ENCODE measurements at regions not wholly inside any gene's neighbourhood (a gene's known extent, or its start where the extent isn't known, plus 50 kb on each side); places are given as distances from the start of the nearest gene placed in this dataset.
"Not testable (repeated sequence)": the region's sequence is repeated elsewhere in the genome, so short reads cannot be mapped to it uniquely, and the experiment has no call there.

GRCh38 chr9:135195975-135196374 lies 108.5 kb downstream of the OLFM1 start:
- DNase-seq (ENCODE audit: low spot score), result not testable (repeated sequence)

DNA sequence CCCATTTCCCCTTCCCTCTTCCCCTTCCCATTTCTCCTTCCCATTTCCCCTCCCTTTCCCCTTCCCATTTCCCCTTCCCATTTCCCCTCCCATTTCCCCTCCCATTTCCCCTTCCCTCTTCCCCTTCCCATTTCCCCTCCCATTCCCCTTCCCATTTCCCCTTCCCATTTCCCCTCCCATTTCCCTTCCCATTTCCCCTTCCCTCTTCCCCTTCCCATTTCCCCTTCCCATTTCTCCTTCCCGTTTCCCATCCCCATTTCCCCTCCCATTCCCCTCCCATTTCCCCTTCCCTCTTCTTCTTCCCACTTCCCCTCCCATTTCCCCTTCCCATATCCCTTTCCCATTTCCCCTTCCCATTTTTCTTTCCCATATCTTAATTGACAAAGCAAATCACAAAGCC lies 109.0 kb downstream of the OLFM1 start:
- no peak for DNase-seq (ENCODE audit: low spot score)

GRCh38 chr9:135198144-135198543 lies 110.7 kb downstream of the OLFM1 start:
- no peak for DNase-seq (ENCODE audit: low spot score)

DNA sequence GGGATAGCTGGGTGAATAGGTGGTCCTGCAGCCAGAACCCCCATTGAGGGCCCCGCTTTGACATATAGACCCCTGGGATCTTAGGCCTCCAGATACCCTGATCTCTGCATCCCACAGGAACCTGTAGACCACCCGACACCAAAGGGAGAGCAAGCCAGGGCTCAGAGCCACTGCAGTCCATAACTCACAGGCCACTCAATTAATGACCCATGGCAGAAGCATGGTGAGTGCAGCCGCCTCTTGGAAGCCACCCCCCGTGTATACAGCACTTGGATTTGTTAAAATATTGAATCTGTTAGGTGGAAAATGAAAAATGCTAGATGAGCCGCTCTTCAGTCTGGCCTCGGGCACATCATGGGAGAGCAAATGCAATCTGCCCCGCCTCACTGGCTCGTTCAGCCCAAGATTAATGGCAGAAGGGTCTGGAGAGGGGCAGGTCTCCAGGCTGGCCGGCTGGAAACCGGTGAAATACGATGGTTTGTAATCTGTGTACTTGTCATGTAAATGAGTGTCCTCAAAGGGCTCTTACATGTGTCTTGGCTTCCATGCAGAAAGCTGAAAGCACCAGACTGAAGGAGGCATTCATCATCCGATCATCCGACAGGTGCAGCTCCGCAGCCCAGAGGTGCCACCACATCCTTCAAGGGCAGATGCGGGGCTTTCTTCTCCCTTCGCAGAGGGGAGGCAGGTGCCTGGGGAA lies 111.3 kb downstream of the OLFM1 start:
- no peak for DNase-seq (ENCODE audit: low spot score)

- no peak for DNase-seq (ENCODE audit: low spot score)
Observed at GRCh38 chr9:135199489-135199888, 112.0 kb downstream of the OLFM1 start.

GRCh38 chr9:135201711-135202110 lies 114.2 kb downstream of the OLFM1 start:
- DNase-seq (ENCODE audit: low spot score), result no peak

DNA sequence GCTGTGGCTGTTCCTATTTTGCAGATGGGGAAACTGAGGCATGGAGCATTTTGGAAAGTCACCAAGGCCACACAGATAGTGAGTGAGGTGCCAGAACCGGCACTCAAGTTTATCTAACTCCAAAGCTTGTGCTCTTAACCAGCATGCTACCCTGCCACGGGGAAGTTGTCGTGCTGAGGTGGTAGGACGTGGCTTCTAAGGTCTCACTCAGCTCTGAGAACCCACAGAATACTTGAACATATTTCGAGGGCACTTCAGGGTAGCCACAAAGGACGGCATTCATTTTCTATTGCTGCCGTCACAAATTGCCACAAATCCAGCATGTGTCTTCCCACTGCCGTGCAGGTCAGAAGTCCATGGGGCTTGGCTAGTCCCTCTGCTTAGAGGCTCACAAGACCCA lies 116.7 kb downstream of the OLFM1 start:
- DNase-seq (ENCODE audit: low spot score), result no peak

GRCh38 chr9:135209136-135209535 lies 121.7 kb downstream of the OLFM1 start:
- DNase-seq (ENCODE audit: low spot score), result no peak

DNA sequence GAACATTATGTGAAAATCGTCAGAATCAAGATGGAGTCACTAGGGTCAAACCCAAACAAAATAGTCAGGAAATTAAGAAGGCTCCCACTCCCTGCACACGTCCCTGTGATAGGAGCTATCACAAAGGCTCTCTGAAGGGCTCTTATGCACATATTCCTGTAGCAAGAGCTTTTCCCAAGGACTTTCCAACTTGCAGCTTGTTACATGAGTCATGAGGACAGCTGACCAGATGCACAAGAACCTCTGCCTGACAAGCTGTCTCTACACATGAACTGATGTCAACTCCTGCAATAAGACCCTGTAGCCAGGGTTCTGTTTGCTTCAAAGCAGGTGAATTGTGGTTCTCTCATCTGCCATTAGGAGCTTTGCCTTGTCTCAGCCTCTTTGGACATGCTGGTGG lies 122.4 kb downstream of the OLFM1 start:
- no peak for DNase-seq (ENCODE audit: low spot score)

GRCh38 chr9:135210676-135211523 lies 123.4 kb downstream of the OLFM1 start:
- DNase-seq (ENCODE audit: low spot score), result no peak

- DNase-seq (ENCODE audit: low spot score), result no peak
Observed at GRCh38 chr9:135211524-135211890, 124.0 kb downstream of the OLFM1 start.

DNA sequence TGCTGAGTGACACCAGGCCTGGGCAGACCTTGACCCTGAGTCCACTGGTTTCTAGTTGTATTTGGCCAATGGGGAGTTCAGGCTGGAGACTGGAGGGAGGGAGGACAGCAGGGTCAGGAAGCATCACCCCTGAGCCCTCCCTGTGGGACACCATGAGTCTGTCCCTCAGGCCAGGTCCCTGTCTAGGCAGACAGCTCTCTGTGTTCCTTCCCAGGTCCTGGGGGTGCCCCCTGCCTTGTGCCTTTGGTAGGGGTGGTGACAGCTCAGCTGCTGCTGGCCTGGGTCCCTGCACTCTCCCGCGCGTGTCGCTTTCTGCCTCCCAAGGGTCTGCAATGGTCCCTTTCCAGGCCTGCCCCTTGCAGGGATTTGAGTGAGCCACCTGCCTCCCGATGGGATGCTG lies 125.5 kb downstream of the OLFM1 start:
- DNase-seq (ENCODE audit: low spot score), result no peak

DNA sequence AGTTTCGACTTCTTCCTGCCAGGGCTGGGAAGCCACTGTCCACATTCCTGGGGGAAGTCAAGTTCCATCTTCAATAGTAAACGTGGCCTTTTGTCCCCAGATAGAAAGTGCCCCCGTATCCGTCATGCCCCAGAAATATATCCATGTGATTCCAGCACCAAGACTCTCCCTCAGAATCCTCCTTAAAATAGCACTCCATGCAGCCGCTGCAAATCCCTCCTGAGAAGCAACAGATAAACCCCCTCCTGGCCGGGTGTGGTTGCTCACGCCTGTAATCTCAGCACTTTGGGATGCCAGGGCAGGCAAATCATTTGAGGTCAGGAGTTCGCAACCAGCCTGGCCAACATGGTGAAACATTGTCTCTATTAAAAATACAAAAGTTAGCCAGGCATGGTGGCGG lies 126.1 kb downstream of the OLFM1 start:
- no peak for DNase-seq (ENCODE audit: low spot score)

DNA sequence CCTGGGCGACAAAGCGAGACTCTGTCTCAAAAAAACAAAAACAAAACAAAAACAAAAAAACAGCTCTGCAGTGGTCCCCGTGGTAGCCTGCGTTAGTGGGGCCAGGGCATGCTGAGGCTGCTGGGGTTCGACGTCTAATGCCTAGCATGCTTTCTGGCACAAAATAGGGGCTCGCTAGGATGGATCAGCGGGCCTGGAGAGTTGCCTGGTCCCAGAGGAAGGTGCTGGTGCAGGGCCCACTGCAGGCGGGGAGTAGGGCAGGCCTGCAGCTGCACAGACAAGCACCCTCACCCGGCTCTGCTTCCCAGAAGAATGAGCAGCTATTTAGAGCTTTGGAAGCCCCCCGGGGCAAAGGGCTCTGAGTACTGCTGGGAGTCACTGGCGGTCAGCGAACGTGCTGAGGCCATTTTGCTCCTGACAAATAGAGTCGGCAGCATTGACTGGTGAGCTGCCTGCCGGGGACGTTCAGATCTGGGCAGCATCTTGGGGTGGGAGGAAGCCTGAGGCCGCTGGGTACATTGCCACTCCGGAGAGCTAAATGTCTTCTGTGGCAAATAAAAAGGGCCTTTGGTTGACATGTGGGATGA lies 126.7 kb downstream of the OLFM1 start:
- no peak for DNase-seq (ENCODE audit: low spot score)

- DNase-seq (ENCODE audit: low spot score), result no peak
Observed at GRCh38 chr9:135214706-135215105, 127.2 kb downstream of the OLFM1 start.

GRCh38 chr9:135215571-135216161 lies 128.2 kb downstream of the OLFM1 start:
- no peak for DNase-seq (ENCODE audit: low spot score)

- no peak for DNase-seq (ENCODE audit: low spot score)
Observed at GRCh38 chr9:135216236-135216635, 128.8 kb downstream of the OLFM1 start.

GRCh38 chr9:135216791-135217441 lies 129.4 kb downstream of the OLFM1 start:
- peak; percentile 25 for DNase-seq (ENCODE audit: low spot score)

DNA sequence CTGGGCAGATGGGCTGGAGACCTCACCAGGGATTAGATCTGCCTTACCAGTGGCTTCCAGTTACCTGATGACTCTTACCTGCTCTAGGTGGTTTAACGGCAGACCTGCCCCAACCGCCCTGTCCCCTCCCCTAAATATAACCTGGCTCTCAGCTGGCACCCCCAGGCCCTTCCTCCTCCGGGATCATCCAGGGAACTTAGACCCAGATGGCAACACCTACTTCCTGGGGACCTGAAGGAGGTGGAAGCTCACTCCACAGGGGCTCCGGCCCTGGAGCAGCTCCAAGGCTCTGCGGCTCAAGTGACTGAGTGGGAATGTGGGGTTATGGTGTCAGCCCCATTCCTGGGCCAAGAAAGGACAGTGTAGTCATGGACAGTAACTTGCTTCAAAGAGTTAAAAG lies 130.4 kb downstream of the OLFM1 start:
- no peak for DNase-seq (ENCODE audit: low spot score)

GRCh38 chr9:135218331-135219225 lies 131.1 kb downstream of the OLFM1 start:
- DNase-seq (ENCODE audit: low spot score), result peak; percentile 33

Data from SK-N-DZ (cell line).